ENCODE measurements at regions not wholly inside any gene's neighbourhood (a gene's known extent, or its start where the extent isn't known, plus 50 kb on each side); places are given as distances from the start of the nearest gene placed in this dataset.
A peak's percentile ranks its signal among the peaks of the same experiment; 100 is the strongest.

DNA sequence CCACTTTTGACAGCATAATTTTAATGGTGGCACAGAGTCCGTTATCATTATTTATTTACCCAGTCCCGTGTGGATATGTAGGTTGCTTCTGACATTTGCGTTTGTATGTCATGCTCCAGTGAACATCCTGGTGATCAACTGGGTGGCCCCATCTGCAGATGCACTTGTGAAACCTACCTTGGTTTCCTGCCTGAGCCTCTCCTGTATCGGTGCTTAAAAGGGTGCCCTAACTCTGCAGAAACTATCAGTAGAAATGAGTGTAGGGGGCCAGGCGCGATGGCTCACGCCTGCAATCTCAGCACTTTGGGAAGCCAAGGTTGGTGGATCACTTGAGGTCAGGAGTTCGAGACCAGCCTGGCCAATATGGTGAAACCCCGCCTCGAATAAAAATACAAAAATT lies 92.1 kb upstream of the IER5L start:
- TF ChIP-seq, protein P1, sequence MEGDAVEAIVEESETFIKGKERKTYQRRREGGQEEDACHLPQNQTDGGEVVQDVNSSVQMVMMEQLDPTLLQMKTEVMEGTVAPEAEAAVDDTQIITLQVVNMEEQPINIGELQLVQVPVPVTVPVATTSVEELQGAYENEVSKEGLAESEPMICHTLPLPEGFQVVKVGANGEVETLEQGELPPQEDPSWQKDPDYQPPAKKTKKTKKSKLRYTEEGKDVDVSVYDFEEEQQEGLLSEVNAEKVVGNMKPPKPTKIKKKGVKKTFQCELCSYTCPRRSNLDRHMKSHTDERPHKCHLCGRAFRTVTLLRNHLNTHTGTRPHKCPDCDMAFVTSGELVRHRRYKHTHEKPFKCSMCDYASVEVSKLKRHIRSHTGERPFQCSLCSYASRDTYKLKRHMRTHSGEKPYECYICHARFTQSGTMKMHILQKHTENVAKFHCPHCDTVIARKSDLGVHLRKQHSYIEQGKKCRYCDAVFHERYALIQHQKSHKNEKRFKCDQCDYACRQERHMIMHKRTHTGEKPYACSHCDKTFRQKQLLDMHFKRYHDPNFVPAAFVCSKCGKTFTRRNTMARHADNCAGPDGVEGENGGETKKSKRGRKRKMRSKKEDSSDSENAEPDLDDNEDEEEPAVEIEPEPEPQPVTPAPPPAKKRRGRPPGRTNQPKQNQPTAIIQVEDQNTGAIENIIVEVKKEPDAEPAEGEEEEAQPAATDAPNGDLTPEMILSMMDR (IDR thresholded peaks at IDR 0.05; ENCODE audit: low read depth, low read length, poor library complexity, severe bottlenecking), result no peak
- no peak for TF ChIP-seq EZH2phosphoT487 (IDR thresholded peaks at IDR 0.05; ENCODE audit: borderline replicate concordance, low read length)
- Histone ChIP-seq H3K79me2 (ENCODE audit: control insufficient read depth, low read length) (no peaks in the 10 kb centered on the region), H3K9me3 (ENCODE audit: control insufficient read depth, insufficient read depth, low read length) (no peaks in the 10 kb centered on the region), H3K9me2 (replicated peaks; ENCODE audit: control insufficient read depth, low read length) (no peaks in the 10 kb centered on the region), H3K4me2 (ENCODE audit: low read length) (peak overlapping the region; percentile 57), H3K36me3 (ENCODE audit: control insufficient read depth, low read length) (no peaks in the 10 kb centered on the region), H3K27me3 (ENCODE audit: control insufficient read depth, low read length) (peaks cover 16% of the 10 kb centered on the region), H3K27ac (ENCODE audit: low read depth, low read length) (no peak overlapping the region), H3K4me3 (ENCODE audit: low read length) (peak overlapping the region; percentile 41), H4K20me1 (ENCODE audit: control insufficient read depth, insufficient read depth, low read depth, low read length) (no peaks in the 10 kb centered on the region), H3K4me1 (ENCODE audit: control insufficient read depth, low read length) (peaks cover 18% of the 10 kb centered on the region), H3F3A (ENCODE audit: control insufficient read depth, insufficient read depth) (no peaks in the 10 kb centered on the region)

DNA sequence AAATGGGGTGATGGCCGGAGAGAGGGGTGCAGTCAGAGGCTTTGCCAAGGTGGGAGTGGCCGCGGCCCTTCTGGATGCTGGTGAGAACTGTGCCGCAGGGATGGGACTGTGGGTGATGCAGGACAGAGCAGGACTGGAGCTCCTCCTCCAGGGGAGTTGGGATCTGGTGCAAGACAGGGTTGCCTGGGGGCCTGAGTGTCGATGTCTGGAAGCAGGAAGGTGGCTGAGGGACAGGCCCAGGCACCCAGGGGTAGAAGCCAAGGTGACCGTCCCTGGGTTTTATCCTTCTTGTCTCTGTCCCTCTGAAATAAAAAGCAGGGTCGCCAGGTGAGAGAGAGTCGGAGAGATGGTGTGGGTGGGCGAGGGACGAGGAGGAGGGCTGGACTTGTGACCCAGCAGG lies 89.1 kb upstream of the IER5L start:
- Histone ChIP-seq H3K27ac (ENCODE audit: low read depth, low read length) (no peak overlapping the region), H3K4me2 (ENCODE audit: low read length) (no peak overlapping the region), H3F3A (ENCODE audit: control insufficient read depth, insufficient read depth) (no peaks in the 10 kb centered on the region), H4K20me1 (ENCODE audit: control insufficient read depth, insufficient read depth, low read depth, low read length) (no peaks in the 10 kb centered on the region), H3K27me3 (ENCODE audit: control insufficient read depth, low read length) (peaks cover 11% of the 10 kb centered on the region), H3K79me2 (ENCODE audit: control insufficient read depth, low read length) (no peaks in the 10 kb centered on the region), H3K9me2 (replicated peaks; ENCODE audit: control insufficient read depth, low read length) (no peaks in the 10 kb centered on the region), H3K36me3 (ENCODE audit: control insufficient read depth, low read length) (no peaks in the 10 kb centered on the region), H3K4me3 (ENCODE audit: low read length) (no peak overlapping the region), H3K4me1 (ENCODE audit: control insufficient read depth, low read length) (peaks cover 18% of the 10 kb centered on the region), H3K9me3 (ENCODE audit: control insufficient read depth, insufficient read depth, low read length) (no peaks in the 10 kb centered on the region)
- TF ChIP-seq, protein P1 (IDR thresholded peaks at IDR 0.05; ENCODE audit: low read depth, low read length, poor library complexity, severe bottlenecking), result no peak
- TF ChIP-seq EZH2phosphoT487 (IDR thresholded peaks at IDR 0.05; ENCODE audit: borderline replicate concordance, low read length), result no peak

DNA sequence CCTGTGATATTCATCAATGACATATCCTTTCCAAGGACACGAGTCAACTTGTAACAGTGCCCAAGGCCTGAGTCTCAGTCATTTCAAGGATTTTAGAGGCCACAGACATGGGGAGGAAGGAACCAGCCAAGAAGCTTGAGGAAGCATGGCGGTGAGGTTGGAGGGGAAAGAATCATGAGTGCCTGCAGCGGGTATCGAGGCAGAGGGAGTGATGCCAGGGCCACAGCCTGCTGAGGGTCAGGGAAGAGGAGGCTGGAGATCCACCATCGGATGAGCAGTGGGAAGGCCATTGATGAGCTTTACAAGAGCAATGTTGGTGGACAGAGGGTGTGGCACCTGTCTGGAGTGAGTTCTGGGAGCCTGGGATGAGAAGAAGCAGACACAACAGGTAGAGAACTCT lies 88.5 kb upstream of the IER5L start:
- no peaks in the 10 kb centered on the region for H4K20me1 ChIP-seq (ENCODE audit: control insufficient read depth, insufficient read depth, low read depth, low read length)
- H3K4me2 ChIP-seq (ENCODE audit: low read length), result no peak overlapping the region
- no peak for TF ChIP-seq EZH2phosphoT487 (IDR thresholded peaks at IDR 0.05; ENCODE audit: borderline replicate concordance, low read length)
- TF ChIP-seq, protein P1 (IDR thresholded peaks at IDR 0.05; ENCODE audit: low read depth, low read length, poor library complexity, severe bottlenecking), result no peak
- peaks cover 21% of the 10 kb centered on the region for H3K4me1 ChIP-seq (ENCODE audit: control insufficient read depth, low read length)
- no peaks in the 10 kb centered on the region for H3K79me2 ChIP-seq (ENCODE audit: control insufficient read depth, low read length)
- no peaks in the 10 kb centered on the region for H3K9me2 ChIP-seq (replicated peaks; ENCODE audit: control insufficient read depth, low read length)
- no peaks in the 10 kb centered on the region for H3F3A ChIP-seq (ENCODE audit: control insufficient read depth, insufficient read depth)
- H3K4me3 ChIP-seq (ENCODE audit: low read length), result no peak overlapping the region
- no peaks in the 10 kb centered on the region for H3K36me3 ChIP-seq (ENCODE audit: control insufficient read depth, low read length)
- H3K27ac ChIP-seq (ENCODE audit: low read depth, low read length), result no peak overlapping the region
- H3K9me3 ChIP-seq (ENCODE audit: control insufficient read depth, insufficient read depth, low read length), result no peaks in the 10 kb centered on the region
- H3K27me3 ChIP-seq (ENCODE audit: control insufficient read depth, low read length), result peaks cover 7% of the 10 kb centered on the region

DNA sequence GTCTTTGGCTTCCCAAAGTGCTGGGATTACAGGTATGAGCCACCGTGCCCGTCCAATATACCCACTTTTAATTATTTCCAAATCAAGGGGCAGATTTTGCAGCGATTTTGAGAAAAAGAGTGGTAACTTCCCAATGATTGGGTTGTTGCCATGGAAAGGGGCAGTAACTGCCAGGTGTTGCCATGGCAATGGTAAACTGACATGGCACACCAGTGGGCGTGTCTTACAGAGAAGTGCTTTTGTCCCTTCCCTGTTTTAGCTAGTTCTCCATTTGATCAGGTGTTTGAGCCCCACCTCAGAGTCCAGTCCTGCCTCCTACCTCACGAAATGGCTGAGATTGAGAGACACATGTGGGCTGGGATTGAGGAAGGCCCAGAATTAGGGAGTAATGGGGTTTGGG lies 86.3 kb upstream of the IER5L start:
- Histone ChIP-seq H3K27ac (ENCODE audit: low read depth, low read length) (no peak overlapping the region), H3K79me2 (ENCODE audit: control insufficient read depth, low read length) (no peaks in the 10 kb centered on the region), H4K20me1 (ENCODE audit: control insufficient read depth, insufficient read depth, low read depth, low read length) (no peaks in the 10 kb centered on the region), H3K4me3 (ENCODE audit: low read length) (no peak overlapping the region), H3K9me2 (replicated peaks; ENCODE audit: control insufficient read depth, low read length) (no peaks in the 10 kb centered on the region), H3K9me3 (ENCODE audit: control insufficient read depth, insufficient read depth, low read length) (no peaks in the 10 kb centered on the region), H3F3A (ENCODE audit: control insufficient read depth, insufficient read depth) (no peaks in the 10 kb centered on the region), H3K27me3 (ENCODE audit: control insufficient read depth, low read length) (0 out of 2 replicates have a peak, but pooled peaks cover 2% of the 10 kb centered on the region), H3K36me3 (ENCODE audit: control insufficient read depth, low read length) (no peaks in the 10 kb centered on the region), H3K4me2 (ENCODE audit: low read length) (no peak overlapping the region), H3K4me1 (ENCODE audit: control insufficient read depth, low read length) (peaks cover 9% of the 10 kb centered on the region)
- TF ChIP-seq, protein P1 (IDR thresholded peaks at IDR 0.05; ENCODE audit: low read depth, low read length, poor library complexity, severe bottlenecking), result no peak
- no peak for TF ChIP-seq EZH2phosphoT487 (IDR thresholded peaks at IDR 0.05; ENCODE audit: borderline replicate concordance, low read length)

All from DOHH2 (cell line).